ENCODE measurements at regions not wholly inside any gene's neighbourhood (a gene's known extent, or its start where the extent isn't known, plus 50 kb on each side); places are given as distances from the start of the nearest gene placed in this dataset.

- DNase-seq = no peak
Measured at GRCh38 chr7:106165337-106165736, 53.2 kb upstream of the SYPL1 start.

- DNase-seq = no peak
Measured at GRCh38 chr7:106163257-106163656, 51.1 kb upstream of the SYPL1 start.
